Liver (tissue), 3 donors: ENCODE measurements at regions not wholly inside any gene's neighbourhood (a gene's known extent, or its start where the extent isn't known, plus 50 kb on each side); places are given as distances from the start of the nearest gene placed in this dataset.

Experiments
- CTCF ChIP-seq: fragments of 150-350 bp; IDR thresholded peaks from 2 replicates; pipeline ENCODE4 v1.5.1; 2017; ENCODE audit warnings: improper control_type of control experiment, low read depth, low read length; ENCODE audit not compliant: missing input control
- EGR1 ChIP-seq, 2 donors: IDR thresholded peaks; 2 replicates each; pipeline ENCODE4 v1.6.1; 2016 to 2018; ENCODE audit warnings: antibody characterized with exemption in 2 of 2, low read depth in 2 of 2
- FOXA1 ChIP-seq: IDR thresholded peaks from 2 replicates; pipeline ENCODE4 v1.6.1; 2016; ENCODE audit warnings: antibody characterized with exemption
- FOXA2 ChIP-seq: IDR thresholded peaks from 2 replicates; pipeline ENCODE4 v1.6.1; 2016; ENCODE audit warnings: antibody characterized with exemption
- GABPA ChIP-seq, 2 donors: IDR thresholded peaks in 1 of 2; conservative IDR thresholded peaks in 1 of 2; 2 replicates each; pipeline ENCODE4 v1.6.1; 2016; ENCODE audit warnings: antibody characterized with exemption in 2 of 2, mild to moderate bottlenecking in 1 of 2, moderate library complexity in 1 of 2
- JUND ChIP-seq, 2 donors: IDR thresholded peaks; 2 replicates each; pipeline ENCODE4 v1.6.1; 2016; ENCODE audit warnings: antibody characterized with exemption in 2 of 2
- RAD21 ChIP-seq, 2 donors: IDR thresholded peaks; 2 replicates each; pipeline ENCODE4 v1.6.1; 2016; ENCODE audit warnings: antibody characterized with exemption in 2 of 2, mild to moderate bottlenecking in 2 of 2
- REST ChIP-seq: IDR thresholded peaks from 2 replicates; pipeline ENCODE4 v1.6.1; 2016; ENCODE audit warnings: antibody characterized with exemption, mild to moderate bottlenecking
- RXRA ChIP-seq, 2 donors: IDR thresholded peaks; 2 replicates each; pipeline ENCODE4 v1.6.1; 2017 to 2018; ENCODE audit warnings: antibody characterized with exemption in 2 of 2, mild to moderate bottlenecking in 1 of 2
- SP1 ChIP-seq: IDR thresholded peaks from 2 replicates; pipeline ENCODE4 v1.6.1; 2018; ENCODE audit warnings: antibody characterized with exemption, mild to moderate bottlenecking
- TAF1 ChIP-seq: conservative IDR thresholded peaks from 2 replicates; pipeline ENCODE4 v1.6.1; 2016; ENCODE audit warnings: antibody characterized with exemption, mild to moderate bottlenecking
- YY1 ChIP-seq: IDR thresholded peaks from 2 replicates; pipeline ENCODE4 v1.6.1; 2016; ENCODE audit warnings: antibody characterized with exemption, mild to moderate bottlenecking
- ZBTB33 ChIP-seq: IDR thresholded peaks from 2 replicates; pipeline ENCODE4 v1.6.1; 2016; ENCODE audit warnings: antibody characterized with exemption
- donor health status: healthy.
- donor health status: healthy.

DNA sequence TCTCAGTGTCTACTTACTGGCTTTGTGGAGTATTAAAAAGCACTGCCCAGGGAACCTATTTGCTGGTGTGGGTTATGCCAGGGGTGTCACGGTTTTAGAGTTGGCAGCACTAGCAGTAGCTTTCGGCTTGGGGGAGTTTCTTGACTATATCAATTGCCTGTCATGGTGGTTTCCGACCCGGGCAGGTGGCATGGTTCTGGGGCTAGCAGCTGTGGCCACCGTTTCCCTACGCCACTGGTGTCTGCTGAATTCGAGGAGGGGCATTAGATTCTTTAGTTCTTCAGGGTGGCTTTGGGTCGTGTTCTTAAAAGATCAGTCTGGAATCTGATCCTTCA lies 55.6 kb upstream of the FOXC1 start:
- no peak for TF ChIP-seq FOXA1
- no peak for TF ChIP-seq CTCF
- TF ChIP-seq REST: no peak
- no peak for TF ChIP-seq TAF1
- no peak for TF ChIP-seq JUND (IDR thresholded peaks at IDR 0.05)
- TF ChIP-seq EGR1 (IDR thresholded peaks at IDR 0.05; ENCODE audit: low read depth in 2 of 2): no peak
- TF ChIP-seq RXRA (IDR thresholded peaks at IDR 0.05): no peak
- TF ChIP-seq YY1: no peak
- TF ChIP-seq RAD21 (IDR thresholded peaks at IDR 0.05): no peak
- no peak for TF ChIP-seq GABPA (IDR thresholded peaks at IDR 0.05 in 1 of 2, conservative IDR thresholded peaks at IDR 0.05 in 1 of 2)
- no peak for TF ChIP-seq ZBTB33
- TF ChIP-seq FOXA2: no peak
- no peak for TF ChIP-seq SP1
